OCI-LY1 (cell line): ENCODE measurements at regions not wholly inside any gene's neighbourhood (a gene's known extent, or its start where the extent isn't known, plus 50 kb on each side); places are given as distances from the start of the nearest gene placed in this dataset.

Source experiments
- H2AFZ ChIP-seq: fragments of 200-600 bp; sonication (generic), shearing (Covaris generic); 2 replicates; pipeline ENCODE4 v1.6.0; 2014; ENCODE audit warnings: antibody characterized with exemption, mild to moderate bottlenecking, low read length
- H3F3A ChIP-seq: fragments of 200-600 bp; sonication (generic), shearing (Covaris generic); 2 replicates; pipeline ENCODE4 v1.6.0; 2014; ENCODE audit warnings: mild to moderate bottlenecking, antibody characterized with exemption, low read length, moderate library complexity; ENCODE audit not compliant: insufficient read depth
- H3K27ac ChIP-seq: fragments of 200-600 bp; sonication (generic); 2 replicates; pipeline ENCODE4 v1.5.1; 2014; ENCODE audit warnings: low read length, mixed run types, mild to moderate bottlenecking, low read depth; ENCODE audit not compliant: poor library complexity, severe bottlenecking
- H3K27me3 ChIP-seq: fragments of 200-600 bp; sonication (generic); 2 replicates; pipeline ENCODE4 v1.6.0; 2014; ENCODE audit warnings: antibody characterized with exemption, mild to moderate bottlenecking, low read length, moderate library complexity; ENCODE audit not compliant: insufficient read depth
- H3K36me3 ChIP-seq: fragments of 200-600 bp; sonication (generic); 2 replicates; pipeline ENCODE4 v1.6.1; 2014; ENCODE audit warnings: mild to moderate bottlenecking, antibody characterized with exemption, low read length, moderate library complexity, mixed read lengths; ENCODE audit not compliant: insufficient read depth
- H3K4me1 ChIP-seq: fragments of 200-600 bp; sonication (generic); 2 replicates; pipeline ENCODE4 v1.5.1; 2014; ENCODE audit warnings: mild to moderate bottlenecking, low read length, moderate library complexity; ENCODE audit not compliant: insufficient read depth, severe bottlenecking
- H3K4me2 ChIP-seq: fragments of 200-600 bp; sonication (generic), shearing (Covaris generic); 2 replicates; pipeline ENCODE4 v1.6.1; 2014; ENCODE audit warnings: low read length
- H3K4me3 ChIP-seq: fragments of 200-600 bp; sonication (generic); 2 replicates; pipeline ENCODE4 v1.5.1; 2014; ENCODE audit warnings: low read length, low read depth, mild to moderate bottlenecking, mixed read lengths; ENCODE audit not compliant: poor library complexity, severe bottlenecking
- H3K79me2 ChIP-seq: fragments of 200-600 bp; shearing (Covaris generic); 2 replicates; pipeline ENCODE4 v1.6.1; 2016; ENCODE audit warnings: mixed run types, low read length, mixed read lengths; ENCODE audit not compliant: insufficient read depth
- H3K9ac ChIP-seq: fragments of 200-600 bp; sonication (generic), shearing (Covaris generic); 2 replicates; pipeline ENCODE4 v1.6.1; 2014; ENCODE audit warnings: mild to moderate bottlenecking, low read length, mixed read lengths
- H3K9me2 ChIP-seq: fragments of 200-600 bp; sonication (generic), shearing (Covaris generic); 2 replicates; pipeline ENCODE4 v1.6.1; 2014; ENCODE audit warnings: low read depth, mild to moderate bottlenecking, low read length, mixed read lengths
- H3K9me3 ChIP-seq: fragments of 200-600 bp; shearing (Covaris generic); 2 replicates; pipeline ENCODE4 v1.6.1; 2014; ENCODE audit warnings: low read length, mixed read lengths
- H4K20me1 ChIP-seq: fragments of 200-600 bp; sonication (generic), shearing (Covaris generic); 2 replicates; pipeline ENCODE4 v1.6.0; 2016; ENCODE audit warnings: mild to moderate bottlenecking, low read length; ENCODE audit not compliant: insufficient read depth
- CTCF ChIP-seq: fragments of 200-600 bp; sonication (generic), shearing (Covaris generic); IDR thresholded peaks from 2 replicates; pipeline ENCODE4 v1.5.1; 2017; ENCODE audit warnings: mild to moderate bottlenecking, antibody characterized with exemption, low read length, moderate library complexity, mixed read lengths
- EZH2 ChIP-seq: fragments of 200-600 bp; sonication (generic), shearing (Covaris generic); IDR thresholded peaks from 2 replicates; pipeline ENCODE4 v1.8.0; 2017; ENCODE audit warnings: borderline replicate concordance, mixed run types, mild to moderate bottlenecking, antibody characterized with exemption, low read length, moderate library complexity, mixed read lengths

DNA sequence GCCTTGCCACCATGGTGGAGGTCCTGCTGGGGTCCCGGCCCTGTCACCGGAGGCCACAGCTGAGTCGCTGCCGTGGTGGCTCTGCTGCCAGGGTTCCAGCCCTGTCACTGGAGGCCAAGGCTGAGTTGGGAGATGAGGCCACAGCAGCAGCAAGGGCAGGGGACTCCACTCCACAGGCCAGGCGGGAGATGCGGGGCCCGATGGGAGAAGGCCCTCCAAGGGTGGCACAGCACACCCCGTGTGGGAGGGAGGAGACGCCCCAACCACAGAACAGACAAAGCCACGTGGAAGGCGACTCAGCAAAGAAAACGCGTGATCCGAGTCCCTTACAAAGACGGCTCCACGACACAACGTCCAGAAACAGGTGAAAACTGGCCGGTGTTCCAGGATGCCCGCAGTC, 159.3 kb downstream of the BRD1 start:
- H3K27me3 ChIP-seq: peaks cover 9% of the 10 kb centered on the region; the same call in 1 of the 2 replicates
- H2AFZ ChIP-seq: no peak overlapping the region
- no peaks in the 10 kb centered on the region for H3K79me2 ChIP-seq
- no peaks in the 10 kb centered on the region for H3K9me3 ChIP-seq
- H3K9ac ChIP-seq: no peak overlapping the region
- no peak overlapping the region for H3K4me2 ChIP-seq
- H3K4me3 ChIP-seq: no peak overlapping the region
- no peak for TF ChIP-seq EZH2
- no peak for TF ChIP-seq CTCF
- no peaks in the 10 kb centered on the region for H3K9me2 ChIP-seq
- H3K36me3 ChIP-seq: no peaks in the 10 kb centered on the region; the same call in 1 of the 2 replicates
- no peaks in the 10 kb centered on the region for H4K20me1 ChIP-seq
- H3K4me1 ChIP-seq: peaks cover 3% of the 10 kb centered on the region
- no peaks in the 10 kb centered on the region for H3F3A ChIP-seq
- H3K27ac ChIP-seq: no peak overlapping the region

GRCh38 chr22:49667236-49667635, 160.4 kb downstream of the BRD1 start:
- Histone ChIP-seq H3K79me2 (no peaks in the 10 kb centered on the region), H3K4me1 (peaks cover 3% of the 10 kb centered on the region), H3K36me3 (no peaks in the 10 kb centered on the region; the same call in 1 of the 2 replicates), H3K9ac (no peak overlapping the region), H3K9me3 (no peaks in the 10 kb centered on the region), H3F3A (no peaks in the 10 kb centered on the region), H3K9me2 (no peaks in the 10 kb centered on the region), H3K27me3 (peaks cover 9% of the 10 kb centered on the region; the same call in 1 of the 2 replicates), H3K4me3 (no peak overlapping the region), H3K27ac (no peak overlapping the region), H4K20me1 (no peaks in the 10 kb centered on the region), H3K4me2 (0 out of 2 replicates have a peak overlapping the region, but pooled peaks have one; percentile 5), H2AFZ (no peak overlapping the region)
- no peak for TF ChIP-seq CTCF
- no peak for TF ChIP-seq EZH2

DNA sequence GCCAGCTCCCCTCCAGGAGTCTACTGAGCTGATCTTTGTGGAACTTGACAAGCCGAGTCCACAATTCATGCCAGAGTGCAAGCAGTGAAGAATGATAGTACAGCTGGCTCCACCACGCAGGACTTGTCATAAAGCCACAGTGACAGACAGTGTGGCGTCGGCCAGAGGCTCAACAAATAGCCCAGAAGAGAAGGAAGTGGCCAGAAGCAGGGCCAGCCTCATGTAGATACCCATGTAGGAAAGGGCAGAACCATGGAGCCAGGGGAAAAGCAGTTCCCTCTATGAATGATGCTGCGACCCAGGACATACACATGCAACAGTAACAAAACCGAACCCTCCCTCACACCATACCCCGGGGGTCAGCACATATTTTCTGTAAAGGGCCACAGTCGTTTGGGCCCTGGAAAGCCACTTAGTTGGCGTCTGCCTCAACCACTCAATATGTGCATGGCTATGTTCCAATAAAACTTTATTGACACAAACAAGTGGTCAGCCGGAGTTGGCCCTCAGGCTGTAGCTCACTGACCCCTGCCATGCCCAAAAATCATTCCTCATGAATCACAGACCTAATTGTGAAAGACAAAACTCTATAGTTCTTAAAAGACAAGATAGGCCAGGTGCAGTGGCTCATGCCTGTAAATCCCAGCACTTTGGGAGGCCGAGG, 161.4 kb downstream of the BRD1 start:
- Histone ChIP-seq H3K9me2 (no peaks in the 10 kb centered on the region), H3K4me2 (no peak overlapping the region), H2AFZ (no peak overlapping the region), H3K9me3 (no peaks in the 10 kb centered on the region), H4K20me1 (no peaks in the 10 kb centered on the region), H3K4me1 (peaks cover 7% of the 10 kb centered on the region), H3F3A (no peaks in the 10 kb centered on the region), H3K27ac (no peak overlapping the region), H3K27me3 (peaks cover 9% of the 10 kb centered on the region; the same call in 1 of the 2 replicates), H3K9ac (no peak overlapping the region), H3K36me3 (no peaks in the 10 kb centered on the region; the same call in 1 of the 2 replicates), H3K79me2 (no peaks in the 10 kb centered on the region), H3K4me3 (no peak overlapping the region)
- TF ChIP-seq EZH2: no peak
- TF ChIP-seq CTCF: no peak
